Natural killer cell treated with Interleukin-12 subunit alpha and Interleukin-12 subunit beta and Interleukin-15 and Interleukin-18, amount 100 ng/mL, for 72 hours (primary cell): ENCODE measurements at regions not wholly inside any gene's neighbourhood (a gene's known extent, or its start where the extent isn't known, plus 50 kb on each side); places are given as distances from the start of the nearest gene placed in this dataset.

Experiments used
- ATAC-seq, 2 donors: fragments of 150-1000 bp; cut with Tn5 transposase in 1 of 2; sonication (Bioruptor Pico), chemical (Tn5 transposase) in 1 of 2; 2 replicates each; pipeline ENCODE4 v1.10.0; 2021
- DNase-seq: peaks from one replicate; pipeline ENCODE4 v3.0.0; 2022; ENCODE audit warnings: low spot score
- H3K27ac Mint-ChIP-seq, 2 donors: 1 replicate in 1 of 2; 2 replicates in 1 of 2; pipeline ENCODE4 v1.8.0; 2022; ENCODE audit warnings: mixed read lengths in 2 of 2, mild to moderate bottlenecking in 1 of 2, moderate library complexity in 1 of 2
- H3K27me3 Mint-ChIP-seq, 2 donors: 1 replicate in 1 of 2; 2 replicates in 1 of 2; pipeline ENCODE4 v1.8.0; 2022; ENCODE audit warnings: mixed read lengths in 2 of 2
- H3K36me3 Mint-ChIP-seq: one replicate; pipeline ENCODE4 v1.8.0; 2022; ENCODE audit warnings: mixed read lengths
- H3K4me1 Mint-ChIP-seq, 2 donors: 1 replicate in 1 of 2; 2 replicates in 1 of 2; pipeline ENCODE4 v1.8.0; 2022; ENCODE audit warnings: low read depth in 2 of 2, mixed read lengths in 2 of 2, mild to moderate bottlenecking in 1 of 2
- H3K4me3 Mint-ChIP-seq: one replicate; pipeline ENCODE4 v1.8.0; 2022; ENCODE audit warnings: mixed read lengths
- H3K9me3 Mint-ChIP-seq: 2 replicates; pipeline ENCODE4 v1.8.0; 2022; ENCODE audit warnings: mixed read lengths

DNA sequence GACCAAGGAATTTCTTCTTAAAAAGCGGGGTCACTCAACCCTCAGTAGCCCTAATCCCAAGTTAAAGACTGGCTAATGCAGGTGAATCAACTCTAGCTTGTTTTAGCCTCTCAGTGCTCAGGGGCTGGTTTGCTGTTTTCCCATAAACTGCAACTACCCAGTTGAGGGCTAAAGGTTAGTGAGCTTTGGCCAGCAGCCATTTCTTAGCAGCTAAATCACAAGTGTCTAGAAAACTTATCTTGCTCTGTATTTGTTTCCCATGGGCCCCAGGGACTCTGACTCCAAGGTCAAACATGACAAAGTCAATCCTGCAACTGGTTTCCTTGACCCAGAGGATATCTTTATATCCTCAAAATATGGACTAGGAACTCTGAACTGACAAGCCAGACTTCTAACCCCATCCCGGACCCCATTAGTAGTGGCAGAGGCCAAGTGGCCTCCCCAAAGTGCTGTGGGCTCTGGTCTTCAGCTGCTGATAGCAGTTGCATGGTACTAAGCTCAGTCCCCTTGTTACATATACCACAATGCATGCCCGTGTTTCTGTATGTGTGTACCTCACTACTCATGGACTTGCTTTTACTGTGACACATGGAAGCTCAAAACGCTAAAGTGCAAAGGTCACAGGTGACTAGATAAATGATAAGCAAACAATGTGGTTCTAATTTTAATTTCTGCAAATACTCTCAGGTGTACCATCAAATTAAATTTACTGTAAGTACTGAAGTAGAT lies 793.0 kb upstream of the IGFBP3 start:
- H3K27ac Mint-ChIP-seq = no peak overlapping the region
- H3K9me3 Mint-ChIP-seq = peaks cover 7% of the 10 kb centered on the region
- no peak overlapping the region for H3K4me3 Mint-ChIP-seq
- DNase-seq (no peak), ATAC-seq (no peak)
- H3K27me3 Mint-ChIP-seq = no peaks in the 10 kb centered on the region
- H3K4me1 Mint-ChIP-seq = no peaks in the 10 kb centered on the region
- H3K36me3 Mint-ChIP-seq = no peaks in the 10 kb centered on the region

DNA sequence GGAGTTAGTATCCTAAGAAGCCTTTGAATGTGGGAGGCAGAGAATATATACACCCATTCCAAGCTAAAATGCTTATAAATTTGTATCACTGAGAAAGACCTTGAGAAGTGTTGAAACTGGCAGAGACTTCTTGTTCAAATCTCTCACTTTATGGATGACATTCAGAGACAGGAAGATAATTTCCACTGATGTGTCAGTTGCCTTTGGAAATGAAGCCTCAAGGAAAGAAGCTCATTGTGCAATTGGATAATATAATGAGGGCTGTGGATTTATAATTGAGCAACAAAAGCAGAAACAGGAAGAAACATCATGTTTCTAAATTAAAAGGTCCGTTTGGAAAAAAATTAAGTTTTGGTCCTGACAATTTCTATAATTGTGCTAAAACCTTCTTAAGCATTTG lies 789.9 kb upstream of the IGFBP3 start:
- no peak overlapping the region for H3K27ac Mint-ChIP-seq

DNA sequence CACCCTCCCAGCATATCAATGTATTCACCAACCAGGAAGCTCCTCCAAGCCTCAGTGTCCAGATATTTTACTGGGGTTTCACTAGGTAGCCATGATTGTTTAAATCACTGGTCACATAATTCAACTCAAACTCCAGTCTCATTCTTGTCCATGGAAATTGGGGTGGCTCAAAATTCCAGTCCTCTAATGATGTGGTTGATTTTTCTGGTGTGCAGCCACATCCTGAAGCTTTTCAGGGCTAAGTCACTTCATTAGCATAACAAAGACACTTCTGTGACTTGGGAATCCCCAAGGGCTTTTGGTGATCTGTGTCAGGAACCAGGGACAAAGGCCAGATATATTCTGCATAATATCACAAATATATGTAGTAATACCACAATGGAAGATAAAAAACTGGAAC lies 786.9 kb upstream of the IGFBP3 start:
- no peak overlapping the region for H3K27ac Mint-ChIP-seq
- no peak for ATAC-seq
- H3K4me3 Mint-ChIP-seq = no peak overlapping the region

More for the DNA sequence above, 789.9 kb upstream of the IGFBP3 start:
- no peak for ATAC-seq
- Mint-ChIP-seq H3K9me3 (peaks cover 10% of the 10 kb centered on the region), H3K27me3 (no peaks in the 10 kb centered on the region), H3K4me3 (no peak overlapping the region), H3K4me1 (no peaks in the 10 kb centered on the region), H3K36me3 (no peaks in the 10 kb centered on the region)
- no peak for DNase-seq

DNA sequence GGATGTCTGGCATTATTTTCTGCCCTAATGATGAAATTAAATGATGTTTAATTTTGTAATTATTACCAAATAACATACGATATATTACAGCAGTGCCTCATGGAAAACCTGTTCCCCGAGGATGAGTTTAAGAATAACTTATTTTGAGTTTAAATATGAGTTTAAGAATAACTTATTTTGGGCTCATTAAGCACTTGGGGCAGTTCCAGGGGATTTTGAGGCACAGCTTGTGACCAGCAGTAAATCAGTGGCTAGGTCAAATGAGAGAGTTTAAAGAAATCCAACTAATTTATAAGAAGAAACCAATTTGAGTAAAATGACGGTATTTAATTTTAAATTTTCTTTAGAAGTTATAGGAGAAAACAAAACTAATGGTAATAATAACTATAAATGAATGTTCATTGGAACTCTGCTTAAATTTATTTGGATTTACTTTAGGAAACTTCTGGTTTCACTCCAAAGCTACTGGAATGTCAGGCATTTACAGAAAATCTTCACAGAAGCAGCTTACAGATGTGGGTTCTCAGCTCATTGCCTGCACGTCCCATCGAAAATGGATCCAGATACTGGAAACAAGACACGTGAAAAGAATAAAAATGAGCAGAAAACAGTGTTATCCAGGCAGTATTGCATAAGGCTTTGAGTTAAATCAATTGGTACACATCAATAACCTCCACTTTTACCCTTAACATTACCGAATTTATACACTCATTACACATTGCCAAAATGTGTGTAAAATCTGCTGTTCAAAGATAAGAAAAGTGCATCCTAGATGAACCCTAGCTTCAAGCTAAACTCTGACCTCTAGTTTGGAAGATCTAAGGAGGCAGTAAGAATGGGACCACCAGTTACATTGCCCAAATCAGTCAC lies 784.5 kb upstream of the IGFBP3 start:
- Mint-ChIP-seq H3K27ac (no peak overlapping the region), H3K4me1 (no peaks in the 10 kb centered on the region), H3K9me3 (peaks cover 9% of the 10 kb centered on the region), H3K27me3 (no peaks in the 10 kb centered on the region), H3K36me3 (no peaks in the 10 kb centered on the region), H3K4me3 (no peak overlapping the region)
- no peak for DNase-seq
- no peak for ATAC-seq

More for the DNA sequence above, 786.9 kb upstream of the IGFBP3 start:
- Mint-ChIP-seq H3K27me3 (no peaks in the 10 kb centered on the region), H3K9me3 (peaks cover 7% of the 10 kb centered on the region), H3K36me3 (no peaks in the 10 kb centered on the region), H3K4me1 (no peaks in the 10 kb centered on the region)
- DNase-seq = no peak

DNA sequence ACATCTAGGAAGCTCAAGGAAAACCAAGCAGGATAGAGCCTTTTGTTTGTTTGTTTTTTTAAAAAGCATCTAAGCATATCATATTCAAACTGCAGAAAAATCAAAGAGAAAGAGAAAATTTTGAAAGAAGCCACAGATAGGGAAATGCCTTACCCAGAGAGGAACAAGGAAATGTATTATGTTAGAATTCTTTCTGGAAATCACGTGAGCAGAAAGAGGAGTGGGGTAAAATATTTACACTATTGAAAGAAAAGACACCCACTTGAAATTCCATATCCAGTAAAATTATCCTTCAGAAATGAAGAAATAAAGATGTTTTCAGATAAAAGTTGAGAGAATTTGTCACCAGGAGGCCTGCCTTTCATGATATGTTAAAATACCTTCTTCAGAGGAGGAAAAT lies 775.7 kb upstream of the IGFBP3 start:
- no peaks in the 10 kb centered on the region for H3K27me3 Mint-ChIP-seq
- no peaks in the 10 kb centered on the region for H3K4me1 Mint-ChIP-seq
- H3K4me3 Mint-ChIP-seq = no peak overlapping the region
- no peaks in the 10 kb centered on the region for H3K36me3 Mint-ChIP-seq
- DNase-seq (no peak), ATAC-seq (no peak)
- no peak overlapping the region for H3K27ac Mint-ChIP-seq
- H3K9me3 Mint-ChIP-seq = peaks cover 15% of the 10 kb centered on the region

DNA sequence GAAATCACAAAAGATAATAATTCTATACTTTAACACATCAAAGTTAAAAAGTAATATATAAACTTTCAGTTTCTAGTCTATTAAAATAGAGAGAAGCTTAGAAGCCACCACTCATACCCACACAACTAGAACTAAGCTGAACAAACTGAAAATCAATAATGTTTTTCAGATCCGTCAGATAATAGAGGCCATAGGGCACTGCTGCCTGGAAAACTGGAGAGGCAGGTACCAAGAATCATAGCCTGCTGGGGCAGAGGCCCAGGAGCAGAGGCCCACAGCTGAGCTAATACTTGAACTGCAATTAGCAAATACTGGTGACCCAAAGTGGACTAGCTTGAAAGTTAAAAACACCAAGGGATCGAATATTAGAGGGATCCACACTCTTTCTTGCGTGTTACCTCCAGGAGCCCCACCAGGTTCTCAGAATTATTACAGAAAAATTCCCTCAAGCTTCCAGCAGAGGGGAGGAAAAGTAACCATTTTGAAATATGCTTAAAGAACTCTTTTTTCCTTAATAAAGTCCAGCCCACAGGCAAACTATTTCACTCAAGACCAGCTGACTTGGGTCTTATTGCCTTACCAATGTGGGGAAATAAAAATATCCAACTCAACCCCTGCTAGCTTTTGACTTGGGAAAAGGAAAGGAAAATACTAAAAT lies 774.1 kb upstream of the IGFBP3 start:
- peaks cover 22% of the 10 kb centered on the region for H3K9me3 Mint-ChIP-seq
- H3K36me3 Mint-ChIP-seq = no peaks in the 10 kb centered on the region
- no peak overlapping the region for H3K4me3 Mint-ChIP-seq
- no peak for ATAC-seq
- no peaks in the 10 kb centered on the region for H3K4me1 Mint-ChIP-seq
- no peak overlapping the region for H3K27ac Mint-ChIP-seq
- H3K27me3 Mint-ChIP-seq = no peaks in the 10 kb centered on the region
- DNase-seq = no peak

DNA sequence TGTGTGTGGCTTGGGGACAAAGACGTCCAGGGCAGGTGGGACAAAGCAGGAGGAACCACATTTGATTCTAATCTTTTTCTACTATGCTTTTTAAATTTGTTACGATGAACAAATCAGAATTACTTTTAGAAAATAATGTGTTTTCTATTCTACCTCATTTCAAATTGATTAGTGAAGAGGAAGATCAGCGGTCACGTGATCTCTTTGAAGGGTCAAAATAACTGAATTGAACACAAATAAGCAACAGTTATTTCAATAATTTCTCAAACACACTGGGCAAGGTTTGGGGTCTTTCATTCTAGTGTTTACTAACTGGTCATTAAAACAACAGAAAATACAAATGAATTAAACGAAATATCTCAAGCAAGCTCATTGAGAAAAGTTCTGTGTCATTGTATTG lies 773.0 kb upstream of the IGFBP3 start:
- Mint-ChIP-seq H3K4me3 (no peak overlapping the region), H3K27me3 (no peaks in the 10 kb centered on the region), H3K9me3 (peaks cover 25% of the 10 kb centered on the region), H3K36me3 (no peaks in the 10 kb centered on the region), H3K27ac (no peak overlapping the region), H3K4me1 (no peaks in the 10 kb centered on the region)
- DNase-seq (no peak), ATAC-seq (no peak)

DNA sequence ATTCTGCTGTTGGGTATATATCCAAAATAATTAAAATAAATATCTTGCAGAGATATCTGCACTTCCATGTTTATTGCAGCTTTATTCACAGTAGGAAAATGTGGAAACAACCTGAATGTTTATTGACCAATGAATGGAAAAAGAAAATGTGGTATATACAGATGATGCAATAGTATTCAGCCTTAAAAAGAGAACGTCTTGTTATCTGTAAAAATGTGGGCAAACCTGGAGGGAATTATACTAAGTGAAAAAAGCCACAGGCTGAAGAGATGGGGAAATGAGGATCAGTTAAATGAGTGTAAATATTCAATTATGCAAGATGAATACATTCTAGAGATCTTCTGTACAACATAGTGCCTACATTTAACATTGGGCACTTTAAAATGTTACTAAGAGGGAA lies 766.1 kb upstream of the IGFBP3 start:
- H3K27me3 Mint-ChIP-seq = no peaks in the 10 kb centered on the region
- no peak for DNase-seq
- peaks cover 18% of the 10 kb centered on the region for H3K9me3 Mint-ChIP-seq
- no peak for ATAC-seq
- no peak overlapping the region for H3K4me3 Mint-ChIP-seq
- no peaks in the 10 kb centered on the region for H3K36me3 Mint-ChIP-seq
- H3K27ac Mint-ChIP-seq = no peak overlapping the region
- H3K4me1 Mint-ChIP-seq = no peaks in the 10 kb centered on the region

DNA sequence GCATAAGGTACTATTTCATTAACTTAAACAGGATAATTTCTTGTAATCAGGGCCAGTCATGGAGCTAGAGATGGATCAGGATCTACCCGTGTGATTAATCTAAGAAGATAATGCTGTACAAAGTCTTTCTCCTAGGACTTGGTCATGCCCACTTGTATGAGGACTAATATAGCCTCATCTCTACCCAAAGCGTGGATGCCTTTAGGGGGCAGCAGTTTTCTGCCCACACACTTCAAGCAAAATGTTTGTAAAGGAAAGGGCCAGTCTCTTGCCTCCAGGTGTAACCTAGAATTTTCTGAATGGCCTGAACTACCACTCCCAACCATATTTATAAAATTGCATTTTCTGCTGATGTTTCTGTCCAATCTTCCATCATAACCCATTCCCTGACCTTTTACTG lies 764.0 kb upstream of the IGFBP3 start:
- ATAC-seq = no peak

DNA sequence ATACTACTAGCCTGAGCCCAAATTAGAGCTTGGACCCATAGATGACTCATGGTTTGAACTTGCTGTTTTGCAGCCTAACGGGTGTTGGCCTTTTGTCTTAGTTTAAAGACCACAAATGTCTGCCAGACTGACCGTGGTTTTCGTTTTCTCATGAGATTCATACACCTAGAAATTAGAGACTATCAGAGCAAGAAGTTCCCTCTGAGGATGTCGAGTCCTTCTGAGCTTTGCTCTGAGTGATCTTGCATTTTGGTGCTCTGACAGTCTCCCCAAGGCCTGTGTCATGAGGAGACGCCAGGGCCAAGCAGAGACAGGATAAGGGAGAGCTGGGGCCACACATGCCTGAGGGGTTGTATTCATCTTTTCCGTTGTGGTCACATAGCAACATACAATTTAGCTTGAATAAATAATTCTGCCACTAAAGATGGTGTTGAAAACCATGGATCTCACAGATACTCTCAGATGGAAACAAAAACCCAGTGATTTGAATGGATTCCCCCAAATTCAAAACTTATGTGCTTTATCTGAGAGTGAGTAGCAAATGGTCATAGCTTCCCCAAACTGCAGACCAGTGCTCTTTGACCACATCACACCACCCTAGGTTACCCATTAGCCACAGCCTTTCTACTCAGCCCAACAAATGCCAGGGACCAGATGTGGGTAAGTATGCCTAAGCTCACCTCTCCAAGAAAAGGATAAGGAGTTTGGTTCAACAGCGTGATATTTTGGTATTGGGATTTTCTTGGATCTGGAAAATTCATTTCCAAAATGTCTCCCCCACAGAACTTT lies 762.0 kb upstream of the IGFBP3 start:
- Mint-ChIP-seq H3K27me3 (no peaks in the 10 kb centered on the region), H3K4me3 (no peak overlapping the region), H3K36me3 (no peaks in the 10 kb centered on the region), H3K27ac (no peak overlapping the region), H3K4me1 (no peaks in the 10 kb centered on the region), H3K9me3 (peaks cover 8% of the 10 kb centered on the region)
- ATAC-seq (no peak), DNase-seq (no peak)

More for the DNA sequence above, 764.0 kb upstream of the IGFBP3 start:
- peaks cover 11% of the 10 kb centered on the region for H3K9me3 Mint-ChIP-seq
- no peaks in the 10 kb centered on the region for H3K27me3 Mint-ChIP-seq
- no peak for DNase-seq
- no peaks in the 10 kb centered on the region for H3K4me1 Mint-ChIP-seq
- no peak overlapping the region for H3K4me3 Mint-ChIP-seq
- no peaks in the 10 kb centered on the region for H3K36me3 Mint-ChIP-seq
- no peak overlapping the region for H3K27ac Mint-ChIP-seq

DNA sequence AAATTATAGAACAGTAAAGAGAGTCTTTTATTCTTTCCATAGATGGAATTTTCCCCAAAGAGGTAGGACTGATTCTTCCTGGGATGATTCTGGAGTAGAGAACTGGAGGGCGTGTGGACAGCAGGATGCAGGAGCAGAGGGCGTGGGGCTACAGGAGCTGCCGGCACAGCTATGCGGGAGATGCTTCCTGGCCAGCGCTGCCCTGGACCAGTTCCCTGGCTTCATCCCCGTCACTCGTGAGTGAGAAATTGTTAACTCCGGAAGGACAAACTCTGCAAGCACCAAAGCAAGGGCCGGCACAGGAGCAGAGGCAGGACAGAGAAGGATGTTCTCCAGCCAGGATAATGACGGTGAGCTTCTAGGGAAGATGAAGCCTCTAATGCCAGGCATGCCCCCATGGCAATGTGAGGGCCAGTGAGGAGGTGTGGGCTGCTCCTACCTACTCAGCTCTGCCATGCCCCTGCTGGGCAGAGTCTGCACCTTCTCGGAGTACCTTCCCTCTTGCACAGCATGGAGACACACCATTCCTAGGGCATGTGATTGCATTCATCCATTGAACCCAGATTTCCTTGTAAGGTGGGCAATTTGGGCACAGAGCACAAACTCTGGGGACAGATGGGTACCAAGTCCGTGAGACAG lies 760.9 kb upstream of the IGFBP3 start:
- DNase-seq = no peak
- no peak for ATAC-seq
- Mint-ChIP-seq H3K4me1 (no peaks in the 10 kb centered on the region), H3K4me3 (no peak overlapping the region), H3K27ac (no peak overlapping the region), H3K27me3 (no peaks in the 10 kb centered on the region), H3K36me3 (no peaks in the 10 kb centered on the region), H3K9me3 (no peaks in the 10 kb centered on the region)

DNA sequence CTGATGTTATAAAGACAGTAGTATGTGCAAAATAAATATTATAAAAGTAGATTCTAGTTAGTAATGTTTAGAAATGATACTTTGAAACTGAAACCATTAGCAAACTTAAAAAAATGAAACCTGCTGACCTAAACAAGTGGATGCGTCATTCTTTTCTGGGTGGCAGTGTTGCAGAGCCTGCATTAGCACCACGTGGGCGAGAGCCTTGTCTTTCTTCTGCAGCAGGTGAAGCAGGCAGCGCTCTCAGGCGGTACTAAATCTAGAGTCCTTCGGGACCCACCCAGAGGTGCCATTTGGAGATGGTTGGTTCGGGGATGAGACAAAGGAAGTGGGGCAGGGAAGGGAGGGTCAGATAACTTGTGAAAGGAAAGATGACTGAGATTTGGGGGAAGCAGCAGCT lies 759.1 kb upstream of the IGFBP3 start:
- ATAC-seq (no peak), DNase-seq (no peak)
- H3K27me3 Mint-ChIP-seq = no peaks in the 10 kb centered on the region
- H3K4me1 Mint-ChIP-seq = no peaks in the 10 kb centered on the region
- no peaks in the 10 kb centered on the region for H3K9me3 Mint-ChIP-seq
- no peaks in the 10 kb centered on the region for H3K36me3 Mint-ChIP-seq
- no peak overlapping the region for H3K27ac Mint-ChIP-seq
- no peak overlapping the region for H3K4me3 Mint-ChIP-seq

DNA sequence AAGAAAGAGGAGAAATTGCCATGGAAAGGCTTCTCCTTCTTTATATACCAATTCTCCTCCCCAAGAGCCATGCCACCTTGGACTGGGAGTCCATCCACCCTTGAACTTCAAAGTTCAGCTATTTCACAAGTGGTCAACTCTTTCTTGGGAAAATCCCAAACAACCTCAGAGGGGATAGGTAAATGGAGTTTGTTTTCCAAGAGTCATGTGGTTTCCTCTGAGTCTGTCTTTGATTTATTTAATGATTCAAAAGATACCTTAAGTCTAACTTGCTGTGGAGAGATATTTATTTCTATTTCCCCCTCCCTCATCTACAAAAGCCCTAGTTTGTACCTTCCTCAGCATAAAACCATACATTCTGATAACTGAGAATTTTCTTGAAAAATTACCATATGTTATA lies 758.6 kb upstream of the IGFBP3 start:
- no peak overlapping the region for H3K4me3 Mint-ChIP-seq

More for the DNA sequence above, 758.6 kb upstream of the IGFBP3 start:
- Mint-ChIP-seq H3K9me3 (no peaks in the 10 kb centered on the region), H3K4me1 (no peaks in the 10 kb centered on the region), H3K36me3 (no peaks in the 10 kb centered on the region), H3K27ac (no peak overlapping the region), H3K27me3 (no peaks in the 10 kb centered on the region)
- ATAC-seq (no peak), DNase-seq (no peak)
